ENCODE measurements at regions not wholly inside any gene's neighbourhood (a gene's known extent, or its start where the extent isn't known, plus 50 kb on each side); places are given as distances from the start of the nearest gene placed in this dataset.

DNA sequence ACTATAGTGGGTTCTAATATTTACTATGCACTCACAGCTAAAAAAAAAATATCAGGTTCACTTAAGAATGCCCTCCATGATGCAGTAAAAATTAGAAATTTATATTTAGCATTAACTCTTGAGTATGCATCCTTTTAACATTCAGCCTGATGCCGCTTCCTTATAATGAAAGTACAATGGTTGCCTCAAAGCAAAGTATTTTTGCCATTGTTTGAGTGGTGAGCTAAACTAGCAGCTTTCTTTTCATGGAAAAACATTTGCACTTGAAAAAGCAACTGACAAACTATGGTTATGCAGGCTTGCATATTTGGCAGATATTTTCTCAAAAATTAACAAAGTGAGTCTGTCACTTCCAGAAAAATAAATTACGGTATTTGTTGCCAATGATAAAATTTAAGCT lies 188.6 kb downstream of the SLC6A15 start:
- no peaks in the 10 kb centered on the region for H3K4me1 ChIP-seq
- H3K27ac ChIP-seq = no peak overlapping the region
- no peaks in the 10 kb centered on the region for H3K36me3 ChIP-seq (ENCODE audit: low read depth, missing control alignments)
- TF ChIP-seq, protein P1, sequence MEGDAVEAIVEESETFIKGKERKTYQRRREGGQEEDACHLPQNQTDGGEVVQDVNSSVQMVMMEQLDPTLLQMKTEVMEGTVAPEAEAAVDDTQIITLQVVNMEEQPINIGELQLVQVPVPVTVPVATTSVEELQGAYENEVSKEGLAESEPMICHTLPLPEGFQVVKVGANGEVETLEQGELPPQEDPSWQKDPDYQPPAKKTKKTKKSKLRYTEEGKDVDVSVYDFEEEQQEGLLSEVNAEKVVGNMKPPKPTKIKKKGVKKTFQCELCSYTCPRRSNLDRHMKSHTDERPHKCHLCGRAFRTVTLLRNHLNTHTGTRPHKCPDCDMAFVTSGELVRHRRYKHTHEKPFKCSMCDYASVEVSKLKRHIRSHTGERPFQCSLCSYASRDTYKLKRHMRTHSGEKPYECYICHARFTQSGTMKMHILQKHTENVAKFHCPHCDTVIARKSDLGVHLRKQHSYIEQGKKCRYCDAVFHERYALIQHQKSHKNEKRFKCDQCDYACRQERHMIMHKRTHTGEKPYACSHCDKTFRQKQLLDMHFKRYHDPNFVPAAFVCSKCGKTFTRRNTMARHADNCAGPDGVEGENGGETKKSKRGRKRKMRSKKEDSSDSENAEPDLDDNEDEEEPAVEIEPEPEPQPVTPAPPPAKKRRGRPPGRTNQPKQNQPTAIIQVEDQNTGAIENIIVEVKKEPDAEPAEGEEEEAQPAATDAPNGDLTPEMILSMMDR (IDR thresholded peaks at IDR 0.05) = no peak
- no peak for TF ChIP-seq POLR2A (IDR thresholded peaks at IDR 0.05)
- no peaks in the 10 kb centered on the region for H3K27me3 ChIP-seq
- H3K4me3 ChIP-seq = no peak overlapping the region
- H3K9me3 ChIP-seq = no peaks in the 10 kb centered on the region
- no peak for DNase-seq
- intact Hi-C loops (cut with DNase I; ENCODE audit: low total_unique reads) = no loop called here
- WGBS, 2 donors = 46 to 67% methylated on average over 2 of the region's 2 CpGs

DNA sequence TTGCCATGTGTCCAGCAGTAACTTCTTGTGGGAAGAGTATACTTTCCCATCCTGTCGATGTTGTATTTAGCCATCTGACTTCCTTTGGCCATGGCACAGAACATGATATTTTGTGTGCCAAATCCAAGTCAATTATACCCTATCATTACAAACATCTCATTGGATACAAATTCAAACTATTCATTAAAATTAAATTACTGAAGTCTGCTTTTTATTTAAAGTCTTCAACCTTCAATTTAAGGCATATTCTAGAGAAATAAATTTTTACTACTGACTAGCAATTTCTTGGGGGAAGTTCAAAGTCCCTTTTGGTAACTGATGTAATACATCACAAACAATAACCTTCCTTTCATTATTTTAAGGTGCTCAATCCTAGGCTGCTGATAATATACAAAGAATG lies 192.6 kb downstream of the SLC6A15 start:
- Histone ChIP-seq H3K27me3 (no peaks in the 10 kb centered on the region), H3K4me1 (no peaks in the 10 kb centered on the region), H3K4me3 (no peak overlapping the region), H3K36me3 (ENCODE audit: low read depth, missing control alignments) (no peaks in the 10 kb centered on the region), H3K27ac (no peak overlapping the region), H3K9me3 (no peaks in the 10 kb centered on the region)
- intact Hi-C loops (cut with DNase I; ENCODE audit: low total_unique reads) = no loop called here
- TF ChIP-seq, protein P1 (IDR thresholded peaks at IDR 0.05) = no peak
- no peak for TF ChIP-seq POLR2A (IDR thresholded peaks at IDR 0.05)
- DNase-seq = no peak
- WGBS, 2 donors = 50 to 57% methylated on average over 1 of the region's 1 CpG

DNA sequence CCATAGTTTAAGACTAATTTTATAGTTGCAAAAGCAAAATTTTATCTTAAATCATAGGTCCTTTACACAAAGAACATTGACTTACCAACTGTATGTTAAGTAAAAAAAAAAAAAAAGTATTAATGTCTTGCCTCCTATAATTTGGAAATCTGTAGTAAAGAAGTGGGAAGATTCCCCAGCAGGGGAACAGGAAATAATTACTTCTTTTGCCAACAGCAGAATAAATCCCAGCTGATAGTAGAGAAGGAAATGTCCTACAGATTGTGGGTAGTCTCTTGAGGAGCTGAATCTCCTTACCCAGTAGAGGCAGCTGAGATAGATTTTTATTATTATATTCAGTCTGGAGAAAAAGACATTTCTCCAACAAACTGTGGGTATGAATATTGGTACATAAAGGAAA lies 193.7 kb downstream of the SLC6A15 start:
- intact Hi-C loops (cut with DNase I; ENCODE audit: low total_unique reads) = no loop called here
- no peak overlapping the region for H3K4me3 ChIP-seq
- H3K4me1 ChIP-seq = no peaks in the 10 kb centered on the region
- H3K27me3 ChIP-seq = no peaks in the 10 kb centered on the region
- no peaks in the 10 kb centered on the region for H3K9me3 ChIP-seq
- no peak overlapping the region for H3K27ac ChIP-seq
- no peaks in the 10 kb centered on the region for H3K36me3 ChIP-seq (ENCODE audit: low read depth, missing control alignments)
- TF ChIP-seq POLR2A (IDR thresholded peaks at IDR 0.05) = no peak
- TF ChIP-seq, protein P1 (IDR thresholded peaks at IDR 0.05) = no peak
- DNase-seq = no peak

DNA sequence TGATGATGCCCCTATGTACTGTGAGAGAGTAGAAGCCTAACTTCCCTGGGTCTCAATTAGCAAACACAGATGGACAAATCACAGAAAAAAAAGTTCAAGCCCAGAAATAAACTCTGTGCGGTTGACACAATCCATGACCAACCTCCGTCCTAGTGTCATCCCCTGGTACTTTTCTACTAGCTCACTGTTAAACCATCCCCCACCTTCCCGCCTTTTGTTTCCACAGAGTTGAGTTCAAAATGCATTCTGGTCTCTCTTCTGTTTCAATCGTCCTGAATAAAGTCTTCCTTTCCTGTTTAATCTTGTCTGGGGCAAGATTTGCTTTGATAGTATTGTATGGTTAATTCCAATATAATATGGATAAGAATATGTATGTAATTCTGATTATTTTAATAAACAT lies 199.9 kb downstream of the SLC6A15 start:
- no peaks in the 10 kb centered on the region for H3K9me3 ChIP-seq
- H3K27ac ChIP-seq = no peak overlapping the region
- WGBS, 2 donors = 72 to 81% methylated on average over 4 of the region's 4 CpGs
- no peaks in the 10 kb centered on the region for H3K36me3 ChIP-seq (ENCODE audit: low read depth, missing control alignments)
- H3K27me3 ChIP-seq = no peaks in the 10 kb centered on the region
- TF ChIP-seq POLR2A (IDR thresholded peaks at IDR 0.05) = no peak
- TF ChIP-seq, protein P1 (IDR thresholded peaks at IDR 0.05) = no peak
- intact Hi-C loops (cut with DNase I; ENCODE audit: low total_unique reads) = no loop called here
- no peak for DNase-seq
- no peak overlapping the region for H3K4me3 ChIP-seq
- H3K4me1 ChIP-seq = no peaks in the 10 kb centered on the region

DNA sequence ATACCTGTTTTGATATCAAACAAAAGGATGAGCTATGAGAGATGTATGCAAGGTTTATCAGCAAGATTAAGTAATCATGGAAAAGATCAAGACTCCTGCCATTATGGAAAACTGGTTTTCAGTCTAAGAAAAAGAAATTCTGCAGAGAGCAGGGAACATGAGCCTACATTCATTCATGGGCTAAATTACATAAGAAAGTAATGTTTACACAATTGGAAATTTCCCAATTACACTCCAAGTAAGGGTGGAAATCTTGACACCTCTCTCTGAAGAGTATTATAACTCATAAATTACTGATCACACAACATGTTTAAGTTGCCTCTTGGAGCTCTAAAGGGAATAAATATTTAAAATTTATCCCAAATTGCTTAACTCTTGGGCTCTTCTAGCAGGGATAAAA lies 206.2 kb downstream of the SLC6A15 start:
- no peaks in the 10 kb centered on the region for H3K9me3 ChIP-seq

More for the DNA sequence above, 206.2 kb downstream of the SLC6A15 start:
- Histone ChIP-seq H3K4me1 (no peaks in the 10 kb centered on the region), H3K4me3 (no peak overlapping the region), H3K27ac (no peak overlapping the region), H3K36me3 (ENCODE audit: low read depth, missing control alignments) (no peaks in the 10 kb centered on the region), H3K27me3 (no peaks in the 10 kb centered on the region)
- no peak for DNase-seq
- intact Hi-C loops (cut with DNase I; ENCODE audit: low total_unique reads) = no loop called here
- TF ChIP-seq POLR2A (IDR thresholded peaks at IDR 0.05) = no peak
- TF ChIP-seq, protein P1 (IDR thresholded peaks at IDR 0.05) = no peak
